Panc1 (cell line): ENCODE measurements at regions not wholly inside any gene's neighbourhood (a gene's known extent, or its start where the extent isn't known, plus 50 kb on each side); places are given as distances from the start of the nearest gene placed in this dataset.

Experiments used
- ATAC-seq: fragments of 200-7000 bp; cut with Tn5 transposase; 2 replicates; pipeline ENCODE4 v1.9.1; 2020; ENCODE audit warnings: mild to moderate bottlenecking, moderate library complexity
- BruUV-seq: library from RNA; stranded (reverse); fragments of 400-500 nt; replicated peaks from 2 replicates; lab custom pipeline; 2021; lab: Mats Ljungman, UMichigan
- CTCF ChIA-PET: fragments of 300-600 bp; sonication (Branson Sonifier 250); formaldehyde crosslinking; loops from one replicate; lab custom pipeline; 2022; ENCODE audit warnings: antibody characterized with exemption; lab: Charles Lee
- POLR2A ChIA-PET: fragments of 300-600 bp; sonication (Branson Sonifier 250); formaldehyde crosslinking; loops from one replicate; lab custom pipeline; 2022; ENCODE audit warnings: antibody characterized with exemption; lab: Charles Lee
- DNase-seq: peaks from one replicate; pipeline ENCODE4 v3.0.0-alpha.2; 2010; ENCODE audit warnings: low read depth, low spot score
- H3K27ac ChIP-seq: 2 replicates; pipeline ENCODE4 v1.5.1; 2011; ENCODE audit warnings: mild to moderate bottlenecking, low read length, inconsistent platforms
- H3K27me3 ChIP-seq: fragments of 200-500 bp; sonication (Bioruptor generic); 2 replicates; pipeline ENCODE4 v1.6.0; 2014; ENCODE audit warnings: low read length, inconsistent platforms; ENCODE audit not compliant: control insufficient read depth, insufficient read depth
- H3K36me3 ChIP-seq: fragments of 200-500 bp; sonication (Bioruptor generic); 2 replicates; pipeline ENCODE4 v1.5.1; 2014; ENCODE audit warnings: inconsistent platforms, mild to moderate bottlenecking, low read length, moderate library complexity; ENCODE audit not compliant: control insufficient read depth, insufficient read depth
- H3K4me1 ChIP-seq: 2 replicates; pipeline ENCODE4 v1.5.1; 2011; ENCODE audit warnings: inconsistent platforms, mild to moderate bottlenecking, low read length, moderate library complexity; ENCODE audit not compliant: control insufficient read depth, insufficient read depth
- H3K4me3 ChIP-seq, 2 experiments: 2 replicates each; pipeline ENCODE4 v1.5.1; 2011 to 2012; ENCODE audit warnings: low read depth in 2 of 2, low read length in 2 of 2, mild to moderate bottlenecking in 2 of 2, inconsistent platforms in 1 of 2, moderate library complexity in 1 of 2
- H3K9me3 ChIP-seq: fragments of 200-500 bp; sonication (Bioruptor generic); 2 replicates; pipeline ENCODE4 v1.5.1; 2014; ENCODE audit warnings: low read depth, mild to moderate bottlenecking, inconsistent platforms, low read length, moderate library complexity; ENCODE audit not compliant: control insufficient read depth, insufficient read depth
- CTCF ChIP-seq: fragments of 450-650 bp; IDR thresholded peaks from 2 replicates; pipeline ENCODE4 v1.5.1; 2017; ENCODE audit warnings: mild to moderate bottlenecking
- POLR2AphosphoS5 ChIP-seq: IDR thresholded peaks from 2 replicates; pipeline ENCODE4 v1.6.1; 2012; ENCODE audit warnings: mild to moderate bottlenecking, low read depth, low read length, moderate library complexity
- REST ChIP-seq, 2 experiments: IDR thresholded peaks; 2 replicates each; pipeline ENCODE4 v1.6.1; 2011 to 2012; ENCODE audit warnings: low read depth in 2 of 2, control low read depth in 1 of 2, low read length in 1 of 2, mild to moderate bottlenecking in 1 of 2, moderate library complexity in 1 of 2; ENCODE audit not compliant: insufficient read depth in 1 of 2
- SIN3A ChIP-seq: IDR thresholded peaks from 2 replicates; pipeline ENCODE4 v1.6.1; 2012; ENCODE audit warnings: low read depth, mild to moderate bottlenecking, low read length, moderate library complexity, borderline replicate concordance; ENCODE audit not compliant: insufficient read depth
- TCF7L2 ChIP-seq: IDR thresholded peaks from 2 replicates; pipeline ENCODE4 v1.6.1; 2011; ENCODE audit warnings: mild to moderate bottlenecking, low read depth, low read length, inconsistent platforms
- in situ Hi-C: cut with HindIII; loops from 2 replicates; pipeline ENCODE4 v1.10.0; 2016; ENCODE audit warnings: low sequenced_read_pairs, low pct_unique_long_range_greater_than_20kb
- intact Hi-C: fragments of 100-400 bp; cut with micrococcal nuclease; formaldehyde crosslinking; loops from one replicate; pipeline ENCODE4 v1.10.0; 2022; ENCODE audit not compliant: unreplicated experiment

- H3K9me3 ChIP-seq: no peaks in the 10 kb centered on the region
- H3K27me3 ChIP-seq: no peaks in the 10 kb centered on the region
- no peaks in the 10 kb centered on the region for H3K36me3 ChIP-seq
- DNase-seq (no peak), ATAC-seq (no peak)
- intact Hi-C loops (no loop called here), in situ Hi-C loops (no loop called here)
- CTCF ChIA-PET: no interaction called here
- no peak overlapping the region for H3K4me3 ChIP-seq
- POLR2A ChIA-PET: no interaction called here
- no peak for TF ChIP-seq CTCF
- no peak for TF ChIP-seq SIN3A
- no peak for TF ChIP-seq REST (IDR thresholded peaks at IDR 0.05; ENCODE audit: insufficient read depth in 1 of 2, low read depth in 2 of 2, low read length in 1 of 2)
- no peak for TF ChIP-seq TCF7L2
- TF ChIP-seq POLR2AphosphoS5: no peak
- BruUV-seq: no TSS peak
- peaks cover 3% of the 10 kb centered on the region; the same call in 1 of the 2 replicates for H3K4me1 ChIP-seq
- no peak overlapping the region; the same call in 1 of the 2 replicates for H3K27ac ChIP-seq
These were observed 692.2 kb downstream of the USP25 start for GRCh38 chr21:16421965-16422364.

DNA sequence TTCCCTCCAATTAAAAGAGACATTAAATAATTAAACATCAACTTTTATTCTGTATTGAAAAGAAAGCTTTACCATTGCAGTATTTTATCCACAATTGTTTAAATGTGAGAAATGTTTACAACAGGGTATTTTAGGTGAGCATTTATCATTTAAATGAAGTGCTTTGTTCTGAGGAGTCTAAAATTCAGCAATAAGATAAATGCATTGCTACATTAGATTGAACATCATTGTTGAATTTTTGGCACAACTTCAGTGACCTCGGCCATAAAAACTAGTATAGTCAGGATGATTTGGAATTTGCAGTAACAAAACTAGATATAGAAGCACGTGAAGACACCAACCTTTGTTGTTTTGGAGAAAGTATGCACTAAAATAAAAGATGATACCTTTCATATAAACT is 692.9 kb downstream of the USP25 start:
- Histone ChIP-seq H3K9me3 (no peaks in the 10 kb centered on the region), H3K4me1 (peaks cover 3% of the 10 kb centered on the region; the same call in 1 of the 2 replicates), H3K27me3 (no peaks in the 10 kb centered on the region), H3K27ac (no peak overlapping the region), H3K36me3 (no peaks in the 10 kb centered on the region), H3K4me3 (no peak overlapping the region)
- DNase-seq: no peak
- intact Hi-C loops (no loop called here), in situ Hi-C loops (no loop called here)
- no peak for TF ChIP-seq REST (IDR thresholded peaks at IDR 0.05; ENCODE audit: insufficient read depth in 1 of 2, low read depth in 2 of 2, low read length in 1 of 2)
- 0 out of 2 replicates have a peak, but pooled peaks have one; percentile 21 for TF ChIP-seq TCF7L2
- no peak for TF ChIP-seq SIN3A
- ATAC-seq: no peak
- POLR2A ChIA-PET: no interaction called here
- no TSS peak for BruUV-seq
- CTCF ChIA-PET: no interaction called here
